Endothelial cell (in vitro differentiated cells): ENCODE measurements at regions not wholly inside any gene's neighbourhood (a gene's known extent, or its start where the extent isn't known, plus 50 kb on each side); places are given as distances from the start of the nearest gene placed in this dataset.

ENCODE experiments used
- DNase-seq: peaks from one replicate; pipeline ENCODE4 v3.0.0; 2021; ENCODE audit warnings: low spot score
- H3K27ac Mint-ChIP-seq: one replicate; pipeline ENCODE4 v1.8.0; 2021; ENCODE audit warnings: mixed read lengths, inconsistent platforms; ENCODE audit not compliant: unreplicated experiment
- H3K27me3 Mint-ChIP-seq: one replicate; pipeline ENCODE4 v1.8.0; 2021; ENCODE audit warnings: mild to moderate bottlenecking, moderate library complexity, mixed read lengths, inconsistent platforms; ENCODE audit not compliant: unreplicated experiment
- H3K36me3 Mint-ChIP-seq: one replicate; pipeline ENCODE4 v1.8.0; 2021; ENCODE audit warnings: mild to moderate bottlenecking, low read depth, mixed read lengths, inconsistent platforms; ENCODE audit not compliant: unreplicated experiment
- H3K4me1 Mint-ChIP-seq: one replicate; pipeline ENCODE4 v1.8.0; 2021; ENCODE audit warnings: mild to moderate bottlenecking, mixed read lengths, inconsistent platforms; ENCODE audit not compliant: unreplicated experiment
- H3K4me3 Mint-ChIP-seq: one replicate; pipeline ENCODE4 v1.8.0; 2021; ENCODE audit warnings: mild to moderate bottlenecking, mixed read lengths, inconsistent platforms; ENCODE audit not compliant: unreplicated experiment
- H3K9me3 Mint-ChIP-seq: one replicate; pipeline ENCODE4 v1.8.0; 2021; ENCODE audit warnings: mixed read lengths, inconsistent platforms; ENCODE audit not compliant: unreplicated experiment
- TF ChIP-seq, protein P1 (sequence below): fragments of 200-600 bp; sonication (generic); IDR thresholded peaks from one replicate; pipeline ENCODE4 v1.5.0; 2021; ENCODE audit warnings: antibody characterized with exemption; ENCODE audit not compliant: unreplicated experiment

GRCh38 chr7:115479448-115479847 is 551.1 kb downstream of the TFEC start:
- H3K4me3 Mint-ChIP-seq = no peak overlapping the region
- H3K9me3 Mint-ChIP-seq = no peaks in the 10 kb centered on the region
- H3K27ac Mint-ChIP-seq = no peak overlapping the region
- TF ChIP-seq, protein P1, sequence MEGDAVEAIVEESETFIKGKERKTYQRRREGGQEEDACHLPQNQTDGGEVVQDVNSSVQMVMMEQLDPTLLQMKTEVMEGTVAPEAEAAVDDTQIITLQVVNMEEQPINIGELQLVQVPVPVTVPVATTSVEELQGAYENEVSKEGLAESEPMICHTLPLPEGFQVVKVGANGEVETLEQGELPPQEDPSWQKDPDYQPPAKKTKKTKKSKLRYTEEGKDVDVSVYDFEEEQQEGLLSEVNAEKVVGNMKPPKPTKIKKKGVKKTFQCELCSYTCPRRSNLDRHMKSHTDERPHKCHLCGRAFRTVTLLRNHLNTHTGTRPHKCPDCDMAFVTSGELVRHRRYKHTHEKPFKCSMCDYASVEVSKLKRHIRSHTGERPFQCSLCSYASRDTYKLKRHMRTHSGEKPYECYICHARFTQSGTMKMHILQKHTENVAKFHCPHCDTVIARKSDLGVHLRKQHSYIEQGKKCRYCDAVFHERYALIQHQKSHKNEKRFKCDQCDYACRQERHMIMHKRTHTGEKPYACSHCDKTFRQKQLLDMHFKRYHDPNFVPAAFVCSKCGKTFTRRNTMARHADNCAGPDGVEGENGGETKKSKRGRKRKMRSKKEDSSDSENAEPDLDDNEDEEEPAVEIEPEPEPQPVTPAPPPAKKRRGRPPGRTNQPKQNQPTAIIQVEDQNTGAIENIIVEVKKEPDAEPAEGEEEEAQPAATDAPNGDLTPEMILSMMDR = no peak
- no peaks in the 10 kb centered on the region for H3K27me3 Mint-ChIP-seq
- H3K4me1 Mint-ChIP-seq = peaks cover 7% of the 10 kb centered on the region
- H3K36me3 Mint-ChIP-seq = no peaks in the 10 kb centered on the region
- no peak for DNase-seq

DNA sequence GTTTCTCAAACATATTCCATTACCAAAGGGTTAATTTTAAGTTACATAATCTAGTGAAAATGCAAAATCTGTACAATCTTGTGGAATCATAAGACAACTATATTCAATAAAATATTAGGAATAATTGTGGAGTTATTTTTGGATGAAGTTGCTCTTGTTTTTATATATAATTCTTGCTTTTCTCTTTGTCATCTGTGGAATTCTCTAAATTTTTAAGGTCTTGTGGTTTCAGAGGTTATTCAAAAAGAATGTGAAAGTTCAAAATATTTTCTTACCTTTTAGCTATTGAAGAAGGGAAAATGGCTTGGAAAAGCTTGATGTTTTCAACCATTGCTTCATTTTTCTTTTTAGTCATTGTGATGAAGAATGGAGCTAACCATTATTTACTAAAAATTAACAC is 552.1 kb downstream of the TFEC start:
- Mint-ChIP-seq H3K36me3 (no peaks in the 10 kb centered on the region), H3K9me3 (no peaks in the 10 kb centered on the region), H3K4me3 (no peak overlapping the region), H3K4me1 (peaks cover 7% of the 10 kb centered on the region), H3K27me3 (no peaks in the 10 kb centered on the region), H3K27ac (no peak overlapping the region)
- no peak for DNase-seq
- TF ChIP-seq, protein P1 = no peak

DNA sequence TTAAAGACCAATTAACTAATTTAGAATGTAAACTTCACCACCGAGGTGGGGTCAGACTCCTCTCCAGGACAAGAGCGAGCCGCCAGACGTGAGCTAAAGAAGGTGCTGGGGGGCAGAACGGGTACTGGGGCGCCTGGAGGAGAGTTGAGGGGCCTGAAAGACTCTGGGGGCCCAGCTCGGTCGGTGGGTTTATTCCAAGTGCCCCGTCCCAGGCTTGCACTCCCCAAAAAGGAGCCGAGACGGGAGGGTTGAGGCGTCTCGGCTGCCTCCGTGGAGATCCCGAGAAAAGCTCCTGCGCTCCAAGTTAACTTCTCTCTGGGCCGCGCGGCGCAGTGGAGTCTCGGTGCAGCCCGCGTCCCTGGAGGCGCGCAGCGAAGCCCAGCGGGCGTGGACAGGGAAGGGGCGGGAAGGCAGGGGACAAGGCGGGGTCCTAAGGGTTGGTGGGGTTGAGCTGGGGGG is 553.3 kb downstream of the TFEC start:
- Mint-ChIP-seq H3K4me3 (peak overlapping the region; percentile 88), H3K27me3 (no peaks in the 10 kb centered on the region), H3K36me3 (no peaks in the 10 kb centered on the region), H3K9me3 (no peaks in the 10 kb centered on the region), H3K4me1 (peaks cover 7% of the 10 kb centered on the region), H3K27ac (no peak overlapping the region)
- peak; percentile 61 for DNase-seq
- TF ChIP-seq, protein P1 = no peak

DNA sequence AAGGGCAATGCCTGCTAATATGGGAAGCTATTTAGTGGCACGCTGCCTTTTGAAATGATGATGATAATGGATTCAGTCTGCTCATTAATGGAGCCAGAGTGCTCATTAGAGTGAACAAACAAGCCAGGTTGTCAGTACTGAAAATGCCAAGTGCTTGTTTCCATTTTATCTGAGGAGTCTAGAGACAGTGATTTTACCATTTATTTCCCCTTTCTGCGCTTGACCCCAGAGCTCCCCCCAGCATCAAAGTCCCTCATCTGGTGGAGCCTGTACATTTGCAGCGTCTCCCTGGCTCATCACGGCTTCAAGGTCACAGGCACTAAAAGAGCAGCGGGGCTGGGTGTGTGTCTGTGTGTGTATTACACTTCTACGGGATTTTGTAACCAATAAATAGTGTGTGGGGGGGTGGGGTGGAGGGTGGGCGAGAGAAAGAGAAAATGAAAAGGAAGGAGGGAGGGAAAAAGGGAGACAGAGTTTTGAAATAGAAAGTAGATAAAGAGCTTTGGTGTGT is 553.8 kb downstream of the TFEC start:
- H3K27ac Mint-ChIP-seq = no peak overlapping the region
- TF ChIP-seq, protein P1 = no peak

DNA sequence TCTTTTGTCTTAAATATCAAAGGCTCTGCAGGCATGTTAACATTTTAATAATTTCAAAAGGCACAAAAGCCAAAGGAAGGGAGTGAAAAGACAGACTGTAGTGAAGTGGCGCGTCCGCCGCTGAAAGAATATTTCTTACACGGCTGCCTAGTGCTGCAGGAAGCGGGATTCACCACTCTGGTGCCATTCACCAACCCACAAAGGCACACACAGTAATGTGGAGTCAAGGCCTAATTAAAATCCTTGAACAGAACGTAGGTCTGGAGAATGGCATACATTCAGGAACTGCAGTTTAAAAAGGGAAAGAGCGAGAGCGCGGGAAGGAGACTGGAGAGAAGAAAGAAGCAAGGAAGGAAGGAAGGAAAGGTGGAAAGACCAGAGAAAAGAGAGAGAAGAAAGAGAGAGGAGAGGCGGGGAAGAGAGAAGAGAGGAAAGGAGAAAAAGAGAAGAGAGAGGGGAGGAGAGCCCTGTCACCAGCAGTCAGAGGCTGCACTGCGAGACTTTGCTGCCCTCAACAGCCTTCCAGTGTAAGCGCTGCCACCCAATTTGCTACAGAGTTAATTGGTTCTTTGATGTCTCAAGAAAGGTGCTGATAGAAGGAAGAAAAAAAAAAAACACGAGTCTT is 554.0 kb downstream of the MDFIC start:
- H3K36me3 Mint-ChIP-seq = no peaks in the 10 kb centered on the region
- no peak overlapping the region for H3K4me3 Mint-ChIP-seq
- DNase-seq = peak; percentile 15
- H3K27me3 Mint-ChIP-seq = no peaks in the 10 kb centered on the region
- no peak overlapping the region for H3K27ac Mint-ChIP-seq
- H3K4me1 Mint-ChIP-seq = peaks cover 7% of the 10 kb centered on the region
- no peaks in the 10 kb centered on the region for H3K9me3 Mint-ChIP-seq
- TF ChIP-seq, protein P1 = no peak

More for the DNA sequence above, 553.8 kb downstream of the TFEC start:
- H3K36me3 Mint-ChIP-seq = no peaks in the 10 kb centered on the region
- H3K9me3 Mint-ChIP-seq = no peaks in the 10 kb centered on the region
- H3K27me3 Mint-ChIP-seq = no peaks in the 10 kb centered on the region
- H3K4me1 Mint-ChIP-seq = peaks cover 7% of the 10 kb centered on the region
- DNase-seq = no peak
- peak overlapping the region; percentile 88 for H3K4me3 Mint-ChIP-seq
